Lung (tissue), 11 donors: ENCODE measurements at regions not wholly inside any gene's neighbourhood (a gene's known extent, or its start where the extent isn't known, plus 50 kb on each side); places are given as distances from the start of the nearest gene placed in this dataset.

Source experiments
- ATAC-seq: fragments of 200-7000 bp; cut with Tn5 transposase; one replicate; pipeline ENCODE4 v1.9.1; 2020; ENCODE audit warnings: moderate number of reproducible peaks; ENCODE audit not compliant: insufficient read depth, low FRiP score
- DNase-seq, 3 donors: peaks; one replicate each; pipeline ENCODE4 v3.0.0-alpha.2; 2013 to 2017
- H3K27ac ChIP-seq, 2 donors: one replicate each; pipeline ENCODE4 v1.5.1; 2013; ENCODE audit warnings: mild to moderate bottlenecking in 2 of 2, moderate library complexity in 2 of 2, control low read depth in 1 of 2, inconsistent platforms in 1 of 2, low read depth in 1 of 2, low read length in 1 of 2
- H3K27me3 ChIP-seq, 3 donors: one replicate each; pipeline ENCODE4 v1.5.1; 2013; ENCODE audit warnings: low read length in 2 of 3; ENCODE audit not compliant: control insufficient read depth in 3 of 3, insufficient read depth in 3 of 3
- H3K36me3 ChIP-seq, 4 donors: one replicate each; pipeline ENCODE4 v1.5.1; 2013; ENCODE audit warnings: low read length in 4 of 4, mild to moderate bottlenecking in 1 of 4, moderate library complexity in 1 of 4; ENCODE audit not compliant: control insufficient read depth in 4 of 4, insufficient read depth in 4 of 4
- H3K4me1 ChIP-seq, 5 donors: one replicate each; pipeline ENCODE4 v1.5.1; 2013; ENCODE audit warnings: low read length in 5 of 5, mild to moderate bottlenecking in 2 of 5, moderate library complexity in 1 of 5; ENCODE audit not compliant: control insufficient read depth in 5 of 5, insufficient read depth in 5 of 5
- H3K4me3 ChIP-seq: one replicate; pipeline ENCODE4 v1.5.1; 2013; ENCODE audit warnings: mild to moderate bottlenecking, control low read depth, moderate library complexity
- H3K9ac ChIP-seq, 2 donors: one replicate each; pipeline ENCODE4 v1.5.1; 2013; ENCODE audit warnings: low read length in 2 of 2, control low read depth in 1 of 2; ENCODE audit not compliant: insufficient read depth in 1 of 2
- H3K9me3 ChIP-seq, 4 donors: one replicate each; pipeline ENCODE4 v1.5.1; 2013; ENCODE audit warnings: low read length in 3 of 4, mild to moderate bottlenecking in 1 of 4, moderate library complexity in 1 of 4; ENCODE audit not compliant: control insufficient read depth in 4 of 4, insufficient read depth in 3 of 4
- WGBS, 2 donors: extraction: QIAGEN DNeasy Blood & Tissue Kit; methylation state at CpG; one replicate each; pipeline ENCODE4 v1.1.7; 2013; 5-methylcytosine and 5-hydroxymethylcytosine counted together
- TF ChIP-seq, protein P1 (sequence below): IDR thresholded peaks from 2 replicates; pipeline ENCODE4 v1.5.1; 2012; ENCODE audit warnings: mild to moderate bottlenecking; ENCODE audit errors: control extremely low read depth, extremely low read depth
- donor health status: control.
- donor health status: control.
- donor health status: Bipolar disorder and iron deficiency.
- donor health status: healthy.
- donor health status: DM: yes; HTN: yes; CAD: no.

DNA sequence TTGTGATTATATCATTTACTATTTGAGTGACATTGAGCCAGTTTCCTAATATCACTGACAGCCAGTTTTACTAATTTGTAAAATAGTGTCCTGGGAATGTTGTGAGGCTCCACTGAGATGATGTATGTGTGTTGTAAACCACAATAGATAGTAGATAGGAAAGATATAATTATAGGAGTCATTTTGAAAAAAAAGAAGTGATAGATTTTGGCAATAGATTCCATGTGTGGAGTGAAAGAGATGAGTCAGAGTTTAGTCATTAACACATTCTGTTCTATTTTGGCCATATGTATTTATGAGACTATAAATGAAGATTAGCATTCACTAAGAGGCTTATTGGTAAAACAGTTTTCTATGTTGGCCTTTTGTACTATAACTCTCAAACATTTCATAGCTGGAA lies 388.2 kb downstream of the FAM170A start:
- H3K36me3 ChIP-seq = no peaks in the 10 kb centered on the region
- no peaks in the 10 kb centered on the region for H3K27me3 ChIP-seq
- ATAC-seq (no peak), DNase-seq (no peak)
- H3K9ac ChIP-seq = no peak overlapping the region
- no peaks in the 10 kb centered on the region for H3K9me3 ChIP-seq
- TF ChIP-seq, protein P1, sequence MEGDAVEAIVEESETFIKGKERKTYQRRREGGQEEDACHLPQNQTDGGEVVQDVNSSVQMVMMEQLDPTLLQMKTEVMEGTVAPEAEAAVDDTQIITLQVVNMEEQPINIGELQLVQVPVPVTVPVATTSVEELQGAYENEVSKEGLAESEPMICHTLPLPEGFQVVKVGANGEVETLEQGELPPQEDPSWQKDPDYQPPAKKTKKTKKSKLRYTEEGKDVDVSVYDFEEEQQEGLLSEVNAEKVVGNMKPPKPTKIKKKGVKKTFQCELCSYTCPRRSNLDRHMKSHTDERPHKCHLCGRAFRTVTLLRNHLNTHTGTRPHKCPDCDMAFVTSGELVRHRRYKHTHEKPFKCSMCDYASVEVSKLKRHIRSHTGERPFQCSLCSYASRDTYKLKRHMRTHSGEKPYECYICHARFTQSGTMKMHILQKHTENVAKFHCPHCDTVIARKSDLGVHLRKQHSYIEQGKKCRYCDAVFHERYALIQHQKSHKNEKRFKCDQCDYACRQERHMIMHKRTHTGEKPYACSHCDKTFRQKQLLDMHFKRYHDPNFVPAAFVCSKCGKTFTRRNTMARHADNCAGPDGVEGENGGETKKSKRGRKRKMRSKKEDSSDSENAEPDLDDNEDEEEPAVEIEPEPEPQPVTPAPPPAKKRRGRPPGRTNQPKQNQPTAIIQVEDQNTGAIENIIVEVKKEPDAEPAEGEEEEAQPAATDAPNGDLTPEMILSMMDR = no peak
- no peak overlapping the region for H3K4me3 ChIP-seq
- no peak overlapping the region for H3K27ac ChIP-seq
- no peaks in the 10 kb centered on the region for H3K4me1 ChIP-seq

DNA sequence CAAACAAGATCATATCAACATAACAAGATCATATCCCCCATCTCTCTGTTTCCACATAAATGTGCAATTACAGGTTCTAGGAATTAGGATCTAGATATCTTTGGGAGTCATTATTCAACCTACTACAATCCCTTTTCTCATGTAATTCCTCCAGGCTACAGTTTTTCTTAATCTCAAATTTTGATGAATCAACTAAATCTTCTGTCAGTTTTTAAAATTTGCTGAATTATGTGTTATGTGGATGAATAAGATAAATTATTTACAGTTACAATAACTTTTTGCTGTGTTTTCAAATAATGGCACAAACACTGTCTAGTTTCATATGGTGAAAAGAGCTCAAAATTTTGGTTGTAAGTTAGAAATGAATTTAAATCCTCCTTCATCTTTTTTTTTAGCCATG lies 405.8 kb downstream of the FAM170A start:
- H3K4me1 ChIP-seq = no peaks in the 10 kb centered on the region
- no peak overlapping the region for H3K27ac ChIP-seq
- no peak overlapping the region for H3K4me3 ChIP-seq
- H3K27me3 ChIP-seq = no peaks in the 10 kb centered on the region
- H3K9me3 ChIP-seq = no peaks in the 10 kb centered on the region
- DNase-seq (no peak), ATAC-seq (no peak)
- H3K36me3 ChIP-seq = no peaks in the 10 kb centered on the region
- TF ChIP-seq, protein P1 = no peak
- H3K9ac ChIP-seq = no peak overlapping the region

DNA sequence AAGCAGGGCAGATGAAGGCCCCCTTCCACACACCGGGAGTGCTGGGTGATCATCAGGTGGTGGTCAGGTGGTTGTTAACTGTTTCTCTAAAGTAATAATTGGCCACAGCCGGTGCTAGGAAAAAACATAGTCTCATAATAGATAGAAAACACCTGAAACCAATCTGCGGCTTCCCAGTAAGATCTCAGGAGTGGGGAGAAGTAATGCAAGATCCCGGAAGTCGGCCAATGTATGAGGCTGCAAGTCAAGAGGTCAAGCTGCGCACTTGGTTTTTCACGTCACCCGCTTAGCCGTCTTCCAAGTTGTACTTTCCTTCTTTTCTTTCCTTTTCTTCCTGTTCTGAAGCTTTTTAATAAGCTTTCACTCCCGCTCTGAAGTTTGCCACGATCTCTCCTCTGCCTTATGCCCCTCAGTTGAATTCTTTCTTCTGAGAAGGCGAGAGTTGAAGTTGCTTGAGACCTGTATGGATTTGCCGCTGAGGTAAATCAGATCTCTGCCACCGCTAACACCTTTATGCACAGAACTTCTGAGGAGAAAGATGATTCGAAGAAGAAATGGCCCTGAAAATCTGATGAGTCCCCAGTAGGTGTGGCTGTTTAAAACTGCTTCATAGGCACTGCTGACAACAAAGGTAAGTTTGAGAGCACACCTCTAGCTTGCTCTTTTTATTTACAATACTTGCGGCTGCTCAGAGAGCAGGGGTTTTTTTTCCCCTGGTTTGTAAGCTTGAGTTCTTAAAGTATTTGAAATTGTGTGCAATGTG lies 406.6 kb downstream of the FAM170A start:
- WGBS, 2 donors = 91 to 96% methylated on average over 16 of the region's 16 CpGs
- Histone ChIP-seq H3K36me3 (no peaks in the 10 kb centered on the region), H3K9me3 (no peaks in the 10 kb centered on the region), H3K9ac (no peak overlapping the region), H3K4me3 (no peak overlapping the region), H3K27ac (no peak overlapping the region), H3K4me1 (no peaks in the 10 kb centered on the region), H3K27me3 (no peaks in the 10 kb centered on the region)
- TF ChIP-seq, protein P1 = no peak
- no peak for DNase-seq
- ATAC-seq = no peak

DNA sequence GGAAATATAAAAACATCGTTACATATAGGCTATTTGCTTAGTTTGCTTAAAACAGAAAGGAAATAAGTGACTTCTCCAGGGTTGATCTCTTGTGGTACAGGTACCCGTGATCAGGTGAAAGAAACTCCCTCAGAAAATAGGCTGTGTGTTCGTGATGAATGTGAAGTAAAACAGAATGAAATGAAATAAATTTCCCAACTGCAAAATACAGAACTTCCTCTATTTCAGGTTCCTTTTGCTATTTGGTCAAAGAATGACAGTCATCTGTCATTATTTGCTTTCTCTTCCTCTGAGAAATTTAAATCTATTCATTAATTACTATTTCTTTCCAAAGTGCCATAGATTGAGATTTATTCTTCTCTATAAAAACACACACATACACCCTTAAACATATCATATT lies 408.1 kb downstream of the FAM170A start:
- Histone ChIP-seq H3K27ac (no peak overlapping the region), H3K9ac (no peak overlapping the region), H3K27me3 (no peaks in the 10 kb centered on the region), H3K36me3 (no peaks in the 10 kb centered on the region), H3K4me3 (no peak overlapping the region), H3K4me1 (no peaks in the 10 kb centered on the region), H3K9me3 (no peaks in the 10 kb centered on the region)
- 30 to 55% methylated on average over 3 of the region's 3 CpGs for WGBS, 2 donors
- DNase-seq (no peak), ATAC-seq (no peak)
- TF ChIP-seq, protein P1 = no peak
